ENCODE measurements at regions not wholly inside any gene's neighbourhood (a gene's known extent, or its start where the extent isn't known, plus 50 kb on each side); places are given as distances from the start of the nearest gene placed in this dataset.

DNA sequence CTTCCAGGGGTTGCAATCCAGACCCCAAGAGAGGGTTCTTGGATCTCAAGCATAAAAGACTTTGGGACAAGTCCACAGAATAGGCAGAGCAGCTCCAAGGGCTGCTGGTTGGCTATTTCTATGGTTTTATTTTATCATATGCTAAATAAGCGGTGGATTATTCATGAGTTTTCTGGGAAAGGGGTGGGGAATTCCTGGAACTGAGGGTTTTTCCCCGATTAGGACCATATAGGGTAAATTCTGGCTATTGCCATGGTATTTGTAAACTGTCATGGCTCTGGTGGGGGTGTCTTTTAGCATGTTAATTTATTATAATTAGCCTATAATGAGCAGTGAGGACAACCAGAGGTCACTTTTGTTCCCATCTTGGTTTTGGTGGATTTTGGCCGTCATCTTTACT lies 270.9 kb upstream of the PLXNA2 start:
- no peaks in the 10 kb centered on the region for H3K27me3 ChIP-seq
- intact Hi-C loops (cut with DNase I), result no loop called here
- no peaks in the 10 kb centered on the region for H3K36me3 ChIP-seq
- no peaks in the 10 kb centered on the region for H3K4me1 ChIP-seq
- no peak overlapping the region for H3K4me3 ChIP-seq
- TF ChIP-seq POLR2A (IDR thresholded peaks at IDR 0.05) (no peak), POLR2AphosphoS5 (IDR thresholded peaks at IDR 0.05; ENCODE audit: insufficient read depth in 1 of 2, low read depth in 1 of 2) (no peak)
- TF ChIP-seq, protein P1, sequence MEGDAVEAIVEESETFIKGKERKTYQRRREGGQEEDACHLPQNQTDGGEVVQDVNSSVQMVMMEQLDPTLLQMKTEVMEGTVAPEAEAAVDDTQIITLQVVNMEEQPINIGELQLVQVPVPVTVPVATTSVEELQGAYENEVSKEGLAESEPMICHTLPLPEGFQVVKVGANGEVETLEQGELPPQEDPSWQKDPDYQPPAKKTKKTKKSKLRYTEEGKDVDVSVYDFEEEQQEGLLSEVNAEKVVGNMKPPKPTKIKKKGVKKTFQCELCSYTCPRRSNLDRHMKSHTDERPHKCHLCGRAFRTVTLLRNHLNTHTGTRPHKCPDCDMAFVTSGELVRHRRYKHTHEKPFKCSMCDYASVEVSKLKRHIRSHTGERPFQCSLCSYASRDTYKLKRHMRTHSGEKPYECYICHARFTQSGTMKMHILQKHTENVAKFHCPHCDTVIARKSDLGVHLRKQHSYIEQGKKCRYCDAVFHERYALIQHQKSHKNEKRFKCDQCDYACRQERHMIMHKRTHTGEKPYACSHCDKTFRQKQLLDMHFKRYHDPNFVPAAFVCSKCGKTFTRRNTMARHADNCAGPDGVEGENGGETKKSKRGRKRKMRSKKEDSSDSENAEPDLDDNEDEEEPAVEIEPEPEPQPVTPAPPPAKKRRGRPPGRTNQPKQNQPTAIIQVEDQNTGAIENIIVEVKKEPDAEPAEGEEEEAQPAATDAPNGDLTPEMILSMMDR (IDR thresholded peaks at IDR 0.05), result no peak
- no peak overlapping the region for H3K27ac ChIP-seq
- no peaks in the 10 kb centered on the region for H3K9me3 ChIP-seq
- no peak for DNase-seq (ENCODE audit: extremely low spot score in 2 of 2)

DNA sequence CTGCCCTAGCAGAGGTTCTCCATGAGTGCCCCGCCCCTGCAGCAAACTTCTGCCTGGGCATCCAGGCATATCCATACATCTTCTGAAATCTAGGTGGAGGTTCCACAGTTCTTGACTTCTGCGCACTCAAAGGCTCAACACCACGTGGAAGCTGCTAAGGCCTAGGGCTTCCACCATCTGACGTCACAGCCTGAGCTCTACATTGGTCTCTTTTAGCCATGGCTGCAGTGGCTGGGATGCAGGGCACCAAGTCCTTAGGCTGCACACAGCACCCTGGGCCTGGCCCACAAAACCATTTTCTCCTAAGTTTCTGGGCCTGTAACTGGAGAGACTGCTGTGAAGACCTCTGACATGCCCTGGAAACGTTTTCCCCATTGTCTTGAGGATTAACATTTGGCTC lies 272.6 kb upstream of the PLXNA2 start:
- intact Hi-C loops (cut with DNase I), result no loop called here
- no peaks in the 10 kb centered on the region for H3K9me3 ChIP-seq
- no peak overlapping the region for H3K27ac ChIP-seq
- peak in 1 of 2 donors; percentile 16 for DNase-seq (ENCODE audit: extremely low spot score in 2 of 2)
- H3K36me3 ChIP-seq, result no peaks in the 10 kb centered on the region
- H3K4me1 ChIP-seq, result no peaks in the 10 kb centered on the region
- H3K27me3 ChIP-seq, result no peaks in the 10 kb centered on the region
- H3K4me3 ChIP-seq, result no peak overlapping the region
- TF ChIP-seq, protein P1 (IDR thresholded peaks at IDR 0.05), result no peak
- TF ChIP-seq POLR2AphosphoS5 (IDR thresholded peaks at IDR 0.05; ENCODE audit: insufficient read depth in 1 of 2, low read depth in 1 of 2) (no peak), POLR2A (IDR thresholded peaks at IDR 0.05) (no peak)

DNA sequence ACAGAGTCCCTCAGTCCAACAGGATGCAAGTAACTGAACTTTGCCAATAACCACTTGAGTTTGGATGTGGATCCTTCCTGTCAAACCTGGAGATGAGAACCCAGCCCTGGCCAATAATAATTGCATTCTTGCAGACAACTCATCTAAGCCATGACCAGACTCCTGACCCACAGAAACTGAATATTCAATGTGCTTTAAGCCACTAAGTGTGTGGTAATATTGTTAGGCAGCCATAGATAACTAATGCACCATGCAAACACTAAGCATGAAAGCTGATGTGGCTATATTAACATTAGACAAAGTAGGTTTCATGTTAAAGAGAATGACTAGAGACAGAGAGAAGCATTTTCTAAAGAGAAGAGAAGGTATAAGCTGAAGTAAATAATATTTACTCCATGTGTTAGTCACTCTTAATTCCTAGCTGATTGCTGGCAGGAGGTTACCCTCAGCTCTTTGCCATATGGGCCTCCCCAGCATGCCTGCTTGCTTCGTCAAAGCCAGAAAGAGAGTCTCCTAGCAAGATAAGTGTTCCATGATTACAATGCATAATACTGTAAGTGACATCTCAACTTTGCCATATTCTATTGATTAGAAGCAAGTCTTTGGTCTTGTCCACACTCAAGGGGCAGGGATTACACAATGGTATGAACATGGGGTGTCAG lies 276.4 kb upstream of the PLXNA2 start:
- no peaks in the 10 kb centered on the region for H3K4me1 ChIP-seq
- intact Hi-C loops (cut with DNase I), result no loop called here
- H3K9me3 ChIP-seq, result no peaks in the 10 kb centered on the region
- no peak overlapping the region for H3K27ac ChIP-seq
- H3K36me3 ChIP-seq, result no peaks in the 10 kb centered on the region
- no peak overlapping the region for H3K4me3 ChIP-seq
- TF ChIP-seq POLR2AphosphoS5 (IDR thresholded peaks at IDR 0.05; ENCODE audit: insufficient read depth in 1 of 2, low read depth in 1 of 2), result no peak
- DNase-seq (ENCODE audit: extremely low spot score in 2 of 2), result peak; percentile 20 to 25
- H3K27me3 ChIP-seq, result no peaks in the 10 kb centered on the region

DNA sequence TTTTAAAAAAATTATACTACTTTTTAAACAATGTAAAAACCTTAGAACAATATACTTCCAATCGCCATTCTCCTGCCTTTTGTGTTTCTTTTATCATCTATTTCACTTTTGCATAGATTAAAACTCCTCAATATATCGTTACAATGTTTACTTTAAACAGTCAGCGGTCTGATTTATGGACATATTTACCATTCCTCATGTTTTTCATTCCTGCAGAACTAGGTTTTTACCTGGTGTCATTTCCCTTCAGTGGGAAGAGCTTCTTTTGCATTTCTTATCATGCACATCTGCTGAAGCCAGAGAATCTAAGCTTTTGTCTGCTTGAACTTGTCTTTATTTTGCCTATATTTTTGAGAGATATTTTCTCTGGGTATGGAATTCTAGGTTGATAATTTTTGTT lies 277.4 kb upstream of the PLXNA2 start:
- Histone ChIP-seq H3K36me3 (no peaks in the 10 kb centered on the region), H3K27ac (no peak overlapping the region), H3K9me3 (no peaks in the 10 kb centered on the region), H3K4me3 (no peak overlapping the region), H3K4me1 (no peaks in the 10 kb centered on the region), H3K27me3 (no peaks in the 10 kb centered on the region)
- intact Hi-C loops (cut with DNase I), result no loop called here
- TF ChIP-seq POLR2A (IDR thresholded peaks at IDR 0.05), result no peak
- no peak for TF ChIP-seq POLR2AphosphoS5 (IDR thresholded peaks at IDR 0.05; ENCODE audit: insufficient read depth in 1 of 2, low read depth in 1 of 2)
- TF ChIP-seq, protein P1 (IDR thresholded peaks at IDR 0.05), result no peak
- DNase-seq (ENCODE audit: extremely low spot score in 2 of 2), result no peak

DNA sequence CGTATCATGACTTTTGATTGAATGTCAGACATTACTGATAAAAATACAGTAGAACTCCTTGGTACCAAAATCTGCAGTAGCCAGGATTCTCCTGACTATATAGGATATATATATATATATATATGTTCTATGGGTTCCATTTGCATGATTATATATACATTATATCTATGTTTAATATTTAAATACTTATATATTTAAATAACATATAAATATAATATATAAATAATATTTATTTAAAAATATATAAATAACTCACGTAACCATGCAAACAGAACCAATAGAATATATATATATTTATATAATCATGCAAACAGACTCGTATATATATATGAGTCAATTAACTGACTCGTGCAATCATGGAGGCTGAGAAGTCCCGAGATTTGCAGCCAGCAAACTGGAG lies 278.8 kb upstream of the PLXNA2 start:
- intact Hi-C loops (cut with DNase I), result no loop called here
- no peak for DNase-seq (ENCODE audit: extremely low spot score in 2 of 2)

More for the DNA sequence above, 278.8 kb upstream of the PLXNA2 start:
- Histone ChIP-seq H3K27me3 (no peaks in the 10 kb centered on the region), H3K9me3 (no peaks in the 10 kb centered on the region), H3K4me3 (no peak overlapping the region), H3K27ac (no peak overlapping the region), H3K4me1 (no peaks in the 10 kb centered on the region), H3K36me3 (no peaks in the 10 kb centered on the region)
- TF ChIP-seq, protein P1 (IDR thresholded peaks at IDR 0.05), result no peak
- TF ChIP-seq POLR2AphosphoS5 (IDR thresholded peaks at IDR 0.05; ENCODE audit: insufficient read depth in 1 of 2, low read depth in 1 of 2) (no peak), POLR2A (IDR thresholded peaks at IDR 0.05) (no peak)
